CD4-positive, alpha-beta T cell treated with Interleukin-21 for 1 hour (primary cell): ENCODE measurements at regions not wholly inside any gene's neighbourhood (a gene's known extent, or its start where the extent isn't known, plus 50 kb on each side); places are given as distances from the start of the nearest gene placed in this dataset.

Experiments
- DNase-seq: peaks from one replicate; pipeline ENCODE4 v3.0.0-alpha.2; 2020

DNA sequence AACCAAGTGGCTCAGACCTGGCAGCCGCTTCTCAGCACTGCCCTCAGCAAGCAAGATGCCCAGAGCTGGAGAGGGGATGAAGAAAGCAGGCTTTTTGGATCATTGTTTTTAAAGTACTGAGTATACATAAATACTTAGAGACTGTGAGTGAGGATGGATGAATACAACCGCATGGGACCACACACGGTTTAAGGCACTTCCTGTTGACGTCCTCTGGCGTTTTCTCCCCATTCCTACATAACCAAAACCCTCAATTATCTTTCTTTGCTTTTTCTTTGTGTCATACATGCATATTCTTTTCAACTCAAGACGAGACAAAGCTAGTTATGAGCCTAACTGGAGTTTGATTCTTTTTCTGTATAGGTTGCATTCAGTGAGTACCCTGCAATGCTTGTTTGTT, 198.4 kb downstream of the GALR1 start:
- DNase-seq, result no peak

DNA sequence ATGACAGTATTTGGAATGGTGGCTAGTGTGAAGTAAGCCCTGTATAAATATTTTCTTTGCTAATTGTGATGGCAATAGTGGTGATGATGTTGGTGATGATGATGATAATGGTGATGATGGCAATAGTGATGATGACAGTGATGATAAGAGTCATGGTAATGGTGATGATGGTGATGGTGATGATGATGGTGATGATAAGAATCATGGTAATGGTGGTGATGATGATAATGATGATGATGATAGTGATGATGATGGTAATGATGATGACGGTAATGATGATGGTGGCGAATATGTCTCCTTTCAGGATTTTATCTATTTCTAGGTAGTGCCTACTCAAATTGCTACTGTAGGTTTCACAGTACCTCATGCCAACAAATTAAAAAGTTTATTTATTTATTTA, 205.4 kb downstream of the GALR1 start:
- no peak for DNase-seq

DNA sequence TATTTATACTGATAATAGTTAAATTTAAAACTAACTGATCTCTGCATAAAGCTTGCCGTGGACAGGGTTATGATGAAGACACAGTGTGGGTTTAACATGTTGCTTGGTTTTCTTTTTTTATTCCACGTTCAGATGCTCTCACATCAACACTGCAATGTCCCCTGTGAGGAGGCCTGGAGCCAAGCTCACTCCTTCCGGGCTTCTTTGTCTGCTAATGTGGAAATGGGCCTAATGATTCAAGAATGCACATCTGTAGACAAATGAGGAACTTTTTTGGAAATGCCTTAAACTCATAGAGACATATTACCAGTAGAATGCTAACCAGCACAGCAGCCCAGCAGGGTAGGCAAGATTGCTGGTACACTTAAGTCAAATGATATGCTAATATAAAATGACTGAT, 208.0 kb downstream of the GALR1 start:
- DNase-seq, result no peak

DNA sequence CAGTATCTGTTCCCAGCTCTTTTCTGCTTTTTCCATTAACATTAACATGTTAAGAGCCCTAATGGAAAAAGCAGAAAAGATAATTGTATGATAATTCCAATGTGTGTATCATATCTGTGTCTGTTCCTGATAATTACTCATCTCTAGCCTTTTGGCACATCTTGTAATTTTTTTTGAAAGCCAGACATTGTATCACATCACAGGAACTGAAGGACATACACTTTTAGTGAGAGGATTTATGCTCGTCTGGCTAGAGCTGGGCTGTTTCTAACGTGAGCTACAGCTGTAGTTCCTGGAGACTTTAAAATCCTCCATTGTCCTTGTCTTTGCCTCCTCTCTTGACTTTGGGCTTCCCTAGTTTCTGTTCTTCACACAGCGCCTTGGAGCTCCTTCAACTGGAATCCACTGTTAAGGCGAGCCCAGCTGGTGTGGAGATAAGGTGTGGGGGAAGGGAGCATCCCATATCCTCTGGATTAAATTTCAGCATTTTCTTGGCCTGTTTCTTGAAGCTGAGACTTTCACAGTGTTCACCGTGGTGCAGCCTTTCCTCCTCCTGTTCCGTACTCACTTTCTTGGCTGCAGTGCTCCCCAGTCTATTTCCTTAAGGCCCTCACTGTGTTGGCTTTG, 211.5 kb downstream of the GALR1 start:
- DNase-seq, result no peak

DNA sequence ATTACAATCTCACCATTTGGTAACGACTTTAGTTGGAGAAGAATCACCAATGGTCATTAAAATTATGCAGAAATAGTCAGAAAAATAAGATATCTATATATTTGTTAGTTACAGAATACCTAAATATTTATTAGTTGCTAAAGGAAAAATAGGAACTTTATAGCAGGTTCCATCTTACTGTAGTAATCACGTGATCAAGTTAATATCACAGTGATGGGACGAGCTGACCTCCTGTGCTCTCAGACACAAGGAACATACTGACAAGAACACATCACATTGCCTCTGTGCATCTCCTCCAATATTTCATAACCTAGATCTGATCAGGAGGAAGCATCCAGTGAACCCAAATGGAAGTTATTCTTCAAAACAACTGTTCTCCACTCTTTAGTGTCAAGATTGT, 215.3 kb downstream of the GALR1 start:
- DNase-seq, result no peak

DNA sequence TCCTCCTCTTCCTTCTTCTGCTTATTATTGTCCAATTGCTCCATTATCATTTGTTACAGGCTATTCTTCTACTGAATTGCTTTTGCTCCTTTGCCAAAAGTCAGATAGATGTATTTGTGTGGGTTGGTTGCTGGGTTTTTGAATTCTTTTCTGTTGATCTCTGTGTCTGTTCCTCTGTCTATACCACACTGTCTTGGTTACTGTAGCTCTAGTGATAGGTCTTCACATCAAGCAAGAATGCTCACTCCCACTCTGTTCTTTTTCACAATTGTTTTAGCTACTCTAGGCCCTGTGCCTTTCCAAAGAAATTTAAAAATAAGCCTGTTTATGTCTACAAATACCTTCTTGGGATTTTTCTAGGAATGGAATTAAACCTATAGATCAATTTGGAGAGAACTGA, 217.2 kb downstream of the GALR1 start:
- no peak for DNase-seq

DNA sequence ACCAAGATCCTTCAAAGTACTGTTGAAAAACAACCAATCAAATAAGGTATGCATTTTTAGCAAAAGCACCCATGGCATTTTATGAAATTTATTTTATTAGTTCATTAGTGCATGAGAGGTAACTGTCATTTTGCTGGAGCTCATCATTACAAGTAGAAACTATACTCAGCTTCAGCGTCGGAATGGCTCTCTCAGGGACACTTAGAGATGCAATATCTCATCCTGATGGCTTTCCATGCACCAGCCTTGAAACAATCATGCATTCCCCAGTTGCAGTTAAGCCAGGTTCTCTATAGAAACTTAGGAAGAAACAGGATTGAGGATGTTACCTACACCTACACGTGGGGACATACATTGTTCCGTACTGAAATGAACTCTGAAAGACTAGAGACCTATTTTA, 219.5 kb downstream of the GALR1 start:
- no peak for DNase-seq

DNA sequence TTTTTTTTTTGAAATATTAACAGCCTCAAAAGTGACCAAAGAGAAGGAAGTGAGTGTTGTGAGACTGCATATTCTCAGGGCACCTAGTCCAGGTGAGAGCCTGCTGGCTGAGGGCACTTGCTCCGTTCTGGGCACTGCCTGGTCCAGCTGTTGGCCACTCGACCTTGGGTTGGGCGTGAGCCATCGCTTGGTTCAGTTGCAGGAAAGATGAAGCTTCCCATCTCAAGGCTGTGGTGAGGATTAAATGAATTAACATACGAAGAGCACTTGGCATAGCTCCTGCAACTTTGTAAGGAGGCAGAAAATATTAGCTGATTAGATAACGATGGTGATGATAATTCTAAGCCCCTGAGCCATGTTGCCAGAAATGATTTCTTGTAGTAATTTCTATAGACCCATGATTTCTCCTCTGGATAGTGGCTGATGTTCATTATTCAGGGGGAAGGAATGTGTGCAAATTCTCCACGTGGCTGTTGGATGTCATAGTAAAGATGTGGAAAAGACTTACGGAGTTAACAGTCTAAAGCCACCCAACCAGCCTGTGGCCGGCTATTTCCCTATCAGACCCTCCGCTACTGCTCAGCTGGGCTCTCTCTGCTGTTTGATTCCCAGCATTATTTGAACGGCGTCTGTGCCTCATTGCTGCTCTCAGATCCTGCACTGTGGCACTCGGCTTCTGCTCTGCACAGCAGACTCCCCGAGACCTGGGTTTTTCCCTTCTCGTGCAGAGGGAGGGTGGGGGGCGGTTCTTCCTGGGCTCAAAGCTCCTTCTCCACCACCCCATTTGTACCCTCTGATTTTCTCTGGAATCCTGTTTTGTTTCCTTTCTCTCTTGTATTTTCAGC, 221.1 kb downstream of the GALR1 start:
- no peak for DNase-seq

DNA sequence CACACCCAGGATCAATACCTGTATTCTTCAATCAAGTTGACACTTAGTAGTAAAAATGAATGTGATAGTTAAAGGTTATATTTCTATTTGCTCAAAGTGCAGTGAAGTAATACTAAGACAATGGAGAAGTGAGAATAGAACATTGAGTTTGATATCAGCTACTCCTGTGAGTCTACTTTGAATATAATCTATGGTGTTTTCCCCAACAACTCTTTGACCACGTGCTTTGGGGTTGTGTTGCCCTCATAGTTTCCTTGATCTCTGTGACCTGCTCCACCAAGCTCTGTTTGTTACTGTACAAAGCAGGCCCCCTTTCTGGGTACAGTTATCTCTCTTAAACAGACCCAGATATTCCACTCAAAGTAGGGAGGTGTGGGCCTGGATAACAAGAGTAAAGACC, 222.9 kb downstream of the GALR1 start:
- DNase-seq, result no peak

DNA sequence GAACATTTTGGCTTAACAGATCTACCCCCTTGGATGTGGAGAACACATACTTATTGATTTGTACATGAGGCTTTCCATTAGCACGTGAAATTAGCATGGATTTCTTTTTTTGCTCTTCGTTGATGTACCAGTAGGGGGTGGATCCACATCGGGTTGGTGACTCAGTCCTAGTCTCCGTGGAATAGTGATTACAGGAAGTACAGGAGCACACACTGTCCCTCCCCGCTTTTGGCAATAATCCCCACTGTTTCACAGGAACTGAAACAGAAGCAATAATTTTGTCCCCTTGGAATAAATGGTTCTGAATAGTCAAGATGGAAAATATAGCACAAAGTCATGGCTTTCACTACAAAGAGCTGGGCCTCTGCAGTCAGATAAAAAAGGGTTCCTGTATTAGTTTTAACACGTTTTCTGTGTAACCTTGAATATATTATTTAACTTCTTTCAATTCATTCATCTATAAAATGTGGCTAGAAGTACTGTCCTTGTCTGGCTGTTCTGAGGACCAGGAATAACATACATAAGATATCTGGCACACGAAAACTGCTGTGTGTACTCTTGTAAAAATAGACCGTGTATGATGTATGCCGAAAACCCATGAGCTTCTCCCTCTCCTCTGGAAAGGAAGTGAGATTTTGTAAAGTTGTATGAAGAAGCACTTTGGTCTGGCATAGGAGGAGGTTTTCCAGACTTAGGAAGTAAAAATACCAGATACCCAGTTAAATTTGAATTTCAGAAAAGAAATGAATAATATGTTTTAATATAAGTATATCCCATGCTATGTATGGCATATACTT, 229.2 kb downstream of the GALR1 start:
- no peak for DNase-seq

DNA sequence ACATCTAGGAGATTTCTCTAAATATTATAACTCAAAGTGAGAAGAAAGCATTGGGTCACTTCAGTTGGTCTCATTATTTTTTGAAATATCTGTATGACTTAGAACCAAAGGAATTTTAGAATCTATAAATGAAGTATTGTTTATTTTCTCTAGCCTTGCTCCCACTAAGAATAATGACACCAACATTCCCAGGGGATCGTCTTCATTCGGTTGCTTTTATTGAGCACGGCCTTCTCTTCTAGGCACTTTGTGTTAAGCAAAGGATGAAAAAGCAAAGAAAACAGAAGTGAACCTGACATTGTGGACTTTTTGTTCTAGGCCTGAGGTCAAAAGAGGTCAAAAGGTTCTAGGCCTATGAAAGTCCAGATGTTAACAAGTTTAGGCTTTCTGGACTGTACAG, 231.9 kb downstream of the GALR1 start:
- DNase-seq, result no peak

DNA sequence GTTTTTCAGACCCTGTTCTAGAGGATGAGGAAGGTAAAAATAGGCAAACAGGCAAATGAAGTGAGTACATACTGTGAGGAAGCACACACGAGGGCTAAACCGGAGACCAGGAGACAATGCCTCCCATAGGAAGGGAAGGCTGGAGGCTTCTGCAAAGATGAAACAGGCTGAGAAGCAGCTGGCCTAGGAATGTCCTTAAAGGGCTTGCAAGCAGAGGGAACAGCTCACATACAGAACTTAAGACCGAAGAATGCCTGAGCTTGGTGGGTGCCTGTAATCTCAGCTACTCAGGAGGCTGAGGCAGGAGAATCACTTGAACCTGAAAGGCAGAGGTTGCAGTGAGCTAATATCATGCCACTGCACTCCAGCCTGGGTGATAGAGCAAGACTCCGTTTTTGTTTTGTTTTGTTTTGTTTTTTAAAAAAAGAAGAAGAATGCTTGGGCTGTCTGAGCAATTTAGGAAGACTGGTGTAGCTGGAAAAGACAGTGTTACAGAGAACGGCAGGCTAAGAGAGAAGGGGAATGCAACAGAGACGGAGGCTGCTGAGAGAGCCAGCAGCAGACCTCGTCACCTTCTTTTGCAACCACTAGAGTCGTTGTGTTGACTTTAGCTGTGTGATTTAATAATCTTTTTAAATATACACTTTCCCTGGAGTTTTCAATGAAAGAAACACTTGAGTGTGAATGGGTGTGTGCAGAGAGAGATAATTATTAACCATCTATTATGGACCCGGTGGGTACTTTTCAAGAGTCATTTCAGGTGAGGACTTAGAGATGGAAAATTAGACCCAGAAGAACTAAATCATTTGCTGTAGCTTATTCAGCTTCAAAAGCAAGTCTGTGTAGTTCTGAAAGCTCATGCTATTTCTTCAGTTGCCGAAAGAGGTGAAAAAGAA, 232.8 kb downstream of the GALR1 start:
- no peak for DNase-seq

DNA sequence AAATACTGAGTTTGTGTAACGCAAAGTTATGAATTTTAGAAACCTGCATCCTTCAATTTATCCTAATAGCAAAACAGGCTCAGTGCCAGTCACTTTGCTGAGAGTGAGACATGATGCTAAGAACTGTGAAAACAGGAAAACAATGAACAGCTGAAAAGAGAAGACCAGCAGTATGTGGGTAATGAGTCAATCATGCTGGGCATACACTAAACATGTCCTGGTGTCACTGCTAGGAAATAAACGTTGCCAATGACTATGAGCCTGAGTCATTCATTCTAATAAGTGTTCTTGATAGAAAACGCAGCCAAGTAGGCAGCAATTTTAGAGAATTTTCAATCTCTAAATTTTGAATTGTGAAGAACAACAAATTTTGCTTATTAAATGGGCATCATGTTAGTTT, 237.3 kb downstream of the GALR1 start:
- no peak for DNase-seq

DNA sequence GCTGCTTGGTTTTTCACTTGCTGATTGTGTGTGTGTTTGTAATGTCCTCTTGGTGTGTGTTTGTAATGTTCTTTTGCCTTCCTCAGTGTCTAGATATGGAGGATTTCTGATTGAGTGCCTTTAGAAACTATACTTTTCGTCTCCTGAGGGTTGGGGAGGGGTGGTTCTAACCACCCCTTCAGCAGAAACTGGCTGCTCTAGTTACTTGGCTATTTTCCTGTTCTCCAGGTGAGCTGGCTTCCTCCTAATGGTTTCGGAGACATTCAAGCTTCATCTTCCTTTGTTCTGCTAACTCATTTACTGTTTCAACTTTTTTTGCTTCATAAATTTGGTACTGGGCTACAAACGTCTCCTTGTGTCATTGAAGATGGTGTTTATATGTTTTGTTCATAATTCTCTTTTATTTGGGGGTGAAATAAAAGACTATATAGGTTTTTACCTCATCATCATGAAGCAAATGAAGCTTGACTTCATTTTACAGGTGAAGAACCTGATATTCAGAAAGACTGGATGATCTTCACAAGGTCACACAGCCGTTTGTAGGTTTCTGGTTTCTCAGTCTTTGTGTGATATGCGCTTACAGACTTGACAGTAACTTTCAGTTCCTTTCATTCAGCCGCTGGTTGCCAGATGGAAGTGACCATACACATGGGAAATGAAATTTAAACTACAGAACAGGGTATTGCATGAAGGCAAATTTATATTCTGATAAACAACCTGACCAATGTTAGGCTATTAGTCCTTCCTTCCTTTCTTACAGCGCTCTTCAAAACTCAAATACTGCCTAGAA, 238.5 kb downstream of the GALR1 start:
- no peak for DNase-seq

DNA sequence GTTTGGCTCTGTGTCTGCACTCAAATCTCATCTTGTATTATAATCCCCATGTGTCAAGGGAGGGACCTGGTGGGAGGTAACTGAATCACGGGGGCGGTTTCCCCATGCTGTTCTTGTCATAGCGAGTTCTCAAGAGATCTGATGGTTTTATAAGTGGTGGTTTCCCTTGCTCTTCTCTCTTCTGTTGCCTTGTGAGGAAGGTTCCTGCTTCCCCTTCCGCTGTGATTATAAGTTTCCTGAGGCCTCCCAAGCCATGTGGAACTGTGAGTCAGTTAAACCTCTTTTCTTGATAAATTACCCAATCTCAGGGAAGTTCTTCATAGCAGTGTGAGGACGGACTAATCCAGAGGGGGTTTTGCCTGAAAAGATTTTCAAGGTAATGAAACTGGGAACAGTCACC, 245.4 kb downstream of the GALR1 start:
- no peak for DNase-seq

DNA sequence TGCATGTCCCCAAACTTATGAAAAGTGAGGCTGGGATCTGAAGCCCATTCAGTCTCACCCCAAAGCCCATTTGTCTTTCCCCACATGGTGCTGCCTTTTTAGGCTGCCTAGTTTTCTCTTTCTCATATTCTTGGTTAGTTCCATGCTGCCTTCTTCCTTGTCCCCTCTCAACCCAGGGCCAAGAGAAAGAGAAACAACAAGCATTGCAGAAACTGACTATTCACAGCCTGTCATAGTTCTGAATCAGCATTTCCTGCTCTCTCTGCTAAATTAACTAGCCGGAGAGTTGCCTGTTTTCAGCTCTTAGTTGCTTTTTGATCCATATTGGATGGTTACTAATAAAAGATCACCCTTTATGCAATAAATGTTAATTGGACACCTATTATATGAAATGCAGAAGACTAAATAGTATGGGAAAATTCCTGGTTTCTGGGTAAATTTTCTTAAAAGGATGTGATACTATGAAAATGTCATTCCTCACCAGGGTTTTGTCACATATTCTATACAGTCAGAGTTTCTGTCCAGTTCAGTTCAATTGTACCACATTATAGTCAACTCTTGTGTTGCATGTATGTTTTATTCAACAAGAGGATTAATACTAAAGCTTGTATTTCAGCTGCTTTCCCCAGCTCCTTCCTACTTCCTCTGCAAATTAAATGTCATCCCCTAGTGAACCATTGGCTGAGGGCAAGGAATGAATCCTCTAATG, 246.5 kb downstream of the GALR1 start:
- DNase-seq, result no peak

DNA sequence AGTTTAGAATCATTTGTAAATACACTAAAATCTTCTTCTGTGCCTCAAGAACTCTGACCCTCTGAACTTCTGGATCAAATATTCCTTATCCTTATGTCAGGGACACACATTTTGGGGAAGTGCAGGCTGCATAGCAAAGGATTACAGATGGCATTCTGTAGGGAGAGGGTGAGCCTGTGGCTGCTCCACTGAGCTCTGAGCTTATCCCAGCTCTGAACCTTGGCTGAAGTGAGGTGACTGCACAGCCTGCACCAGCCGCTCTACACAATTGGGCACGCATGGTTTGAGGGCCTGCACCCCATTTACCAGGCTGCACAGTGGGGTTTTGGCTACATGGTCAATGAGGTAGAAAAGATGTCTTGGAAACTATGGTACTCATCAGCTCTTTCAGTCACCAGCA, 251.6 kb downstream of the GALR1 start:
- DNase-seq, result no peak

DNA sequence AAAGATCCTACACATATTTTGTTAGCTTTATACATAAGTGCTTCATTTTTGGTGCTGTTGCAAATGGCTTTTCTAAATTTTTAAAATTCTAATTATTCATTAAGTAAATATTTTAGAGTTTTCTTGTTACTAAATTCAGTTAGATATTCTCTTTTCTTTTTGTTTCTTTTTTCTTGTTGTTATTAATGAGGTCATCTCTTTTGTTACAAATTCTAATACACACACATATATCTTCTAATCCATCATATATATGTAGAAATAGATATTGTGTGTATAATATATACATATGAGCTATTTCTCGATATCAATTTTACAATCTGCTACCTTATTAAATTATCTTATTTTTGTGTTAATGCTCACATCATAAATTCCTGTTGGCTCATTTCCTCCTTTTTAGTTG, 255.9 kb downstream of the GALR1 start:
- DNase-seq, result no peak

DNA sequence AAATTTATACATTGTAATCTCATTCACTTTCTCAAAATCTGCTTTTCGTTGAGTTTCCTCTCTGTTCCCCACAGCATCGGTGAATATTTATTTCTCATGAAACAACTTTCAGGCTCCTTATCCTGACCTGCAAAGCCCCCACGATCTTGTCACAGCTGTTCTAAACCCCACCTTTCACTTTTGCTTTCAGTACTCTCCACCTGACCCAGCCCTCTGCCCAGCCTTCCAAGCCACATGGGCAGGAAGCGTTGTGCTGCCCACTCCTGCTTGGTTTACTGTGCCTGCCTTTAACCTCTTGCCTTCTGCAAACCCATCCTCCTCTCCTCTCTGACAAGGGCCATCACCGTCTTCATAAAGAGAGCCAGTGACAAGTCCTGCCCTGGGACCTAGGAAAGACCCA, 262.5 kb downstream of the GALR1 start:
- no peak for DNase-seq

DNA sequence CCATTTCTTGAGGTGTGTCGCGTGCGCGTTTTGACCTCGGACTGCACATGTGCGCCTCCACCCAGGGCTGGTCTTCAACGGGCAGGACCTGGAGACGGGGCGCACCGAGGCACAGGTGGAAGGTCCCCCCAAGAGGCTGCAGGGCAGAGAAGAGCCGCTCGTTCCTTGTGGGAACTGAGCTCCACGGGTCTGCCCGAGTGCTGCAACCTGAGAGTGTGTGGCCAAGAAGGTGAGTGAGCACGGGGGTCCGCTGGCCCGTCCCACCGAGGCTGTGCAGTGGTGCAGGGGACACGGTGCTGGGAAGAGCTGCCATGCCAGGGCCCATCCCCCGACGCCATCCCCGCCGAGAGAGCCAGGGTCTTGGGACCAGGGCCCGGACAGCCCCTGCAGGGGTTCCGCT, 268.3 kb downstream of the GALR1 start:
- no peak for DNase-seq

DNA sequence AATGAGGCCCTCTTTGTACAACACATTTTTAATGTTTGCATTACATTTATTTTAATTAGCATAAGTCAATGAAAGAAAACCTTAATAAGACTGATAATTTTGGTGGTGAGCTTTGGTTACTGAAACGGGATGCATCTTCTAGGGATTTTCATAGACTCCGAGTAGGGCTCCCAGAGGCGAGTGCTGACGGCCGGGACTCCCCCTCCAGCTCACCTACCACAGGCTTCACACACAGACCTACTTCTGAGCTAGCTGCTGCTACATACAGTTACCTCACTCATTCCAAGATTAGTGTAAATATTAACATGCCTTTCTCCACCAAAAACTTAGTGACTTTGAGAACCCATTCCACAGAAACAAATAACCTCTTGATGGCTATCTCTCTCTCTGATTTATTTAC, 271.1 kb downstream of the GALR1 start:
- no peak for DNase-seq
